ENCODE measurements at regions not wholly inside any gene's neighbourhood (a gene's known extent, or its start where the extent isn't known, plus 50 kb on each side); places are given as distances from the start of the nearest gene placed in this dataset.

DNA sequence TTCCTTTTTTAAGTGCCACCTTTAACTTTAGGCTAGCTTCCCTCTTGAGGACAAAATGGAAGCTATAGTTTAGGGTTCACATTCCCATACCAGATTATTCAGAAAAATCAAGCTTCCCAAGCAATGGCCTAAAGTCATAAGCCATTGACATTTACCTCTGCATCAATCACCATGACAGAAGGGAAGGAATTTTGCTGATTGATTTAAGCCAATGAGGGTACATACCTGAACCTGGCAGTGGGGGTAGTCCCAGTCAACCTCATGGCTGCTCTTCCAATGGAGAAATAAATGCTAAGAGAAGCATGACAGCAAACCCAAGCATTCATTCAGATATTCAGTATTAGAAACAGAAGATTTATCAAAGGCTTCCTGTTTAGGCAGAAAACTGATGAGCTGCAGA, 128.4 kb upstream of the CREB1 start:
- no peaks in the 10 kb centered on the region for H3K9me3 ChIP-seq
- no peaks in the 10 kb centered on the region for H3K4me1 ChIP-seq

DNA sequence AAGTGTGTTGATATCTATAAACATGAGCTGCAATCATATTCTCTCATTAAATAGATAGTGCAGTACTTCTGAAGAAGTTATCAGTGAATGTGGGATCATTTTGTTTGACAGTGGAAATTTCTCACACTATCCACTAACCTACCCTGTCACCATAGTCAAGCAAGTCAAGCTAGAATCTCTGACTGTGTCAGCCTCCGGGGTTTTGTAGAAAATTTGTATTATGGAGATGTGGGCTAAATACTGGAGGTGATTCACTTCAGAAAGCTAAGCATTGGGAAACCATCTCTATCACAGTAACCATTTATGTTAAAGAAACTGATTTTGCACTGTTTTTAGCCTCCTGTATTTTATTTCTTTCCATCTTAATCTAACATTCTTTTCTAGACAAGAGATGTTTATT, 126.6 kb upstream of the CREB1 start:
- no peak overlapping the region for H3K27ac ChIP-seq
- H3K9me3 ChIP-seq: no peaks in the 10 kb centered on the region
- no peak overlapping the region for H3K9ac ChIP-seq
- H3K4me1 ChIP-seq: no peaks in the 10 kb centered on the region
- no peak overlapping the region for H3K4me3 ChIP-seq
- H3K27me3 ChIP-seq: no peaks in the 10 kb centered on the region
- no peaks in the 10 kb centered on the region for H4K20me1 ChIP-seq
- no peaks in the 10 kb centered on the region for H3K36me3 ChIP-seq
- no peak for TF ChIP-seq Cebpa-rat (IDR thresholded peaks at IDR 0.05)
- no peak overlapping the region for H3K4me2 ChIP-seq

More for the DNA sequence above, 128.4 kb upstream of the CREB1 start:
- H3K4me2 ChIP-seq: no peak overlapping the region
- H3K27ac ChIP-seq: no peak overlapping the region
- H3K9ac ChIP-seq: no peak overlapping the region
- H3K27me3 ChIP-seq: no peaks in the 10 kb centered on the region
- TF ChIP-seq Cebpa-rat (IDR thresholded peaks at IDR 0.05): no peak
- no peak overlapping the region for H3K4me3 ChIP-seq
- H3K36me3 ChIP-seq: no peaks in the 10 kb centered on the region
- H4K20me1 ChIP-seq: no peaks in the 10 kb centered on the region

DNA sequence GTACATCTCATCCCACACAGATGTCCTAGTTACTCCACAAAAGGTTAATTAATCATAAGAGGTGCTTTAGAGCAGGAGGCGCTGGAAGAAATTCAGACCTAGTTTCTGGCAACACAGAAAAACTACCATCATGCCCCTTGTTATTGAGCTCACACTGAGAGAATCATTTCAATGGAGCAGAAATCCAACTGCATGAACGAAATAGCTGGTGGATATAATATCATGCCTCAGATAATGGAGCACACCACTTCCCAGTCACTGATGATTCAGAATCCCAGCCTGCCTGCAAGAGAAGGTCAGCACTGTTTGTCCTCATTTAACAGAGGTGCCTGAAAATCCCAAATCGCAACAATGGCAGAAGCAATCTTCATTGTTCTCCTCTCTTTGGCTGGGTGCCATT, 125.8 kb upstream of the CREB1 start:
- Histone ChIP-seq H3K36me3 (no peaks in the 10 kb centered on the region), H4K20me1 (no peaks in the 10 kb centered on the region), H3K4me2 (no peak overlapping the region), H3K9me3 (no peaks in the 10 kb centered on the region), H3K4me1 (no peaks in the 10 kb centered on the region), H3K27me3 (no peaks in the 10 kb centered on the region), H3K27ac (no peak overlapping the region), H3K4me3 (no peak overlapping the region), H3K9ac (no peak overlapping the region)
- TF ChIP-seq Cebpa-rat (IDR thresholded peaks at IDR 0.05): no peak

DNA sequence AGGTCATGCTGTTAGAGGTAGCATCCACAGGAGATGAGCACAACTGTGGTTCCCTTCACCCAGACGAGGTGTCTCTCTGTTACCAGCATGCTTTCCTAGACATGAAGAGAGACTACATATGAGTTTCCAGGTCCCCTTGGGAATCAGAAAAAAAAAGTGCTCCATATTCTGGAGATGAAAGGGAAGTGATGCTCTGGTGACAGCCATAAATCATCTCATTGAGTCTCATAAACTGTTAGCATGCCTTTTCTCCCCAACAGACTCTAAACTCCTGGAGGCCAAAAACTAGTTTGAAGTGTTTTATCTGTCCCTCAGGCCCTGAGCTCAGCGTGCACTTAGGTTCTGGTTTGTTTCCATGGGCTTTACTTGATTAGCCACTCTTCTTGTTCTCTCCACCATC, 124.6 kb upstream of the CREB1 start:
- Histone ChIP-seq H3K27ac (no peak overlapping the region), H3K4me1 (no peaks in the 10 kb centered on the region), H3K9ac (no peak overlapping the region), H3K9me3 (no peaks in the 10 kb centered on the region), H3K36me3 (no peaks in the 10 kb centered on the region), H3K27me3 (no peaks in the 10 kb centered on the region), H3K4me2 (no peak overlapping the region), H4K20me1 (no peaks in the 10 kb centered on the region), H3K4me3 (no peak overlapping the region)
- TF ChIP-seq Cebpa-rat (IDR thresholded peaks at IDR 0.05): no peak

DNA sequence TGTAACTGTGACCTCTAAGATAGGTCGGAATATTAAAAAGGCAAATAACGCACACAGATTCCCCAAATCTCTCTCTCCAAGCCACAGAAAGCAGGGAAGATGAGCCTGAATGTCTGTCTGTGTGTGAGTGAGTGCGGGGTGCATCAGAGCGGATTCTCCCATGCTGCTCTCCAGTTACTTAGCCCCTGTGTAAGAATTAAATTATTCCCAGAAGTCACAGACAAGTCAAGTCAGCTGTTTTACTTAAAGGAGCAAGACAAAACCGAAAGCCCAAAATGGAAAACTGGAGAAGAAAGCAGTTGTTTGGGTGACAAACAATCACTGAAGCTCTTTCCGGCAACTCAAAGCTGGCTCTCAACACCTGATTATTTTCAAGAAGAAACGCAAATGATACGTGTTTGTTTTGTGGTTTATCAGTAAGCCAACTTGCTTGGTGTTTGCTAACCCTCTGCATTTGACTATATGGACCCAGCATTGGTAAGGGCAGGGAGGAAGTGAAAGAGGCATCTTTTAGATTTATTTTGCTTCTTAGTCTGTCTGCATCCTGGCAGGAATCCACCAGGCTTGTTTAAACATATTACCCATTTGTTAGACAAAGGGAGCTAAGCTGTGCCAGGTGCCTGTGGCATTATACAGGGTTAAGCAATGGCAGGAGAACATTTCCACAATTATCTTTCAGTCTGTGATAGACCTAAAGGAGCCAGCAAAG, 121.5 kb upstream of the CREB1 start:
- Histone ChIP-seq H3K4me1 (no peaks in the 10 kb centered on the region), H3K9ac (no peak overlapping the region), H3K27ac (no peak overlapping the region), H3K9me3 (no peaks in the 10 kb centered on the region), H3K36me3 (no peaks in the 10 kb centered on the region), H3K27me3 (no peaks in the 10 kb centered on the region), H3K4me2 (no peak overlapping the region), H3K4me3 (no peak overlapping the region), H4K20me1 (no peaks in the 10 kb centered on the region)
- no peak for TF ChIP-seq Cebpa-rat (IDR thresholded peaks at IDR 0.05)

DNA sequence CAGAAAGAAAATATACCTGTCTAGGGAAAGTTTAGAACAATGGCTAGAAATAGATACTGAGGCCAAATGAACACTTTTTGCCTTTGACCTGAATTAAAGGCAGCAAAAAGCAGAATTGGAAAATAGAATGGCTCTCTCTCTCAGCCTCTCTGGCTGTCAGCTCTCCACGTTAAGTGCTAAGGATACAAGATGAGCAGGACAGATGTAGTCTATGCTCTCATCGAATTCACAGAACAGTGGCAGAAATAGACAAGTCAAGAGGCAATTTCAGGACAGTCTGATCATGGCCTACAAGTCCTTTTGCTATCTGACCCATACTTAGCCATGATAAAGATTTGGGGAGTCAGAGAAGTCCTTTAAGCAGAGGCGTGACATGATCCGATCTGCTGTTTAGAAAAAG, 120.2 kb upstream of the CREB1 start:
- Histone ChIP-seq H3K27me3 (no peaks in the 10 kb centered on the region), H4K20me1 (no peaks in the 10 kb centered on the region), H3K9ac (no peak overlapping the region), H3K27ac (no peak overlapping the region), H3K36me3 (no peaks in the 10 kb centered on the region), H3K4me3 (no peak overlapping the region), H3K4me2 (no peak overlapping the region), H3K4me1 (no peaks in the 10 kb centered on the region), H3K9me3 (no peaks in the 10 kb centered on the region)
- TF ChIP-seq Cebpa-rat (IDR thresholded peaks at IDR 0.05): no peak

DNA sequence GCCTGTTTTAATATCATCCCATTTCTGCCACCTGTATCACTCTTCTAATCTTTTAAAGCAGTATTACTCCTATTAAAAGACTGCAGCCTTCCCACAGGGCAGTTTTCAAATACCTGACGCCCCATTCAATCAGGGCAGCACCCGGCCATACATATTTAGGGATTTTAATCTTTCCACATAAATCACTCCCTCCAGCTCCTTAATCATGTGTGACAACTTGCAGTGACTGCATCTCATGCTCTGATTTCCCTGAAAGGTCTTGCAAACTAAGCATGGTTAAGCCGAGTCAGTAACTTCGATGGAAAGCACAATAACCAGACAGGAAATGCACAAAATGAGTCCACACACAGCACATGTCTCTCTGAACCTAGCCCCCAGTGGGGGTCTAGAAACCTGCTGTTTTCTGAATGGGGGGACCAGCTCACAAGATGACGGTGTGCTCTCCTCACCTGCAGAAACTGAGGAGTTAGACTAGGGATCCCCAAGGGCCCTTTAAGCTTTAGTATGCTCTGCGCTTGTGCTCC, 116.9 kb upstream of the CREB1 start:
- Histone ChIP-seq H3K4me3 (no peak overlapping the region), H3K4me2 (no peak overlapping the region), H4K20me1 (no peaks in the 10 kb centered on the region), H3K36me3 (no peaks in the 10 kb centered on the region), H3K9ac (no peak overlapping the region), H3K27ac (no peak overlapping the region), H3K9me3 (no peaks in the 10 kb centered on the region), H3K27me3 (no peaks in the 10 kb centered on the region), H3K4me1 (no peaks in the 10 kb centered on the region)
- no peak for TF ChIP-seq Cebpa-rat (IDR thresholded peaks at IDR 0.05)

DNA sequence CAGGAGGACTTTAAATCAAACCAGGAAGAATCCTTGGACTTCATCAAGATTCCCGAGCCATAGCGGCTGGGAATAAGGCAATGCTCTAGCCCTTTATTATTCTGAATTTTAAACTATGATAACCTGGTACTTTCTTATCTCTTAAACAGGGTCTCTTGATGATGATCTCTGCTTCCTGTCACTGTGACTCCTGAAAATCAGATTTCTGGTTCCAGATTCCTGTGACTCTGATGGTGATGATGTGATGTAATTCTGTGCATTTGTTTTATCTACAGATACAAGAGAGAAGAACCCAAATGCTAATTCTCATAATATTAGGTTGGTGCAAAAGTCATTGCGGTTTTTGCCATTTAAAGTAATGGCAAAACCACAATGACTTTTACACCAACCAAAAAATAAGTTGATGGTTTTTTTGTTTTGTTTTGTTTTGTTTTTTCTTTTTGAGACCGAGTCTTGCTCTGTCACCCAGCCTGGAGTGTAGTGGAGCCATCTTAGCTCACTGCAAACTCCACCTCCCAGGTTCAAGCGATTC, 116.3 kb upstream of the CREB1 start:
- H3K27ac ChIP-seq: no peak overlapping the region
- H3K4me1 ChIP-seq: no peaks in the 10 kb centered on the region
- no peaks in the 10 kb centered on the region for H3K27me3 ChIP-seq
- H3K36me3 ChIP-seq: no peaks in the 10 kb centered on the region
- H4K20me1 ChIP-seq: no peaks in the 10 kb centered on the region
- H3K9me3 ChIP-seq: no peaks in the 10 kb centered on the region
- no peak for TF ChIP-seq Cebpa-rat (IDR thresholded peaks at IDR 0.05)
- H3K4me3 ChIP-seq: no peak overlapping the region
- H3K4me2 ChIP-seq: no peak overlapping the region
- no peak overlapping the region for H3K9ac ChIP-seq

DNA sequence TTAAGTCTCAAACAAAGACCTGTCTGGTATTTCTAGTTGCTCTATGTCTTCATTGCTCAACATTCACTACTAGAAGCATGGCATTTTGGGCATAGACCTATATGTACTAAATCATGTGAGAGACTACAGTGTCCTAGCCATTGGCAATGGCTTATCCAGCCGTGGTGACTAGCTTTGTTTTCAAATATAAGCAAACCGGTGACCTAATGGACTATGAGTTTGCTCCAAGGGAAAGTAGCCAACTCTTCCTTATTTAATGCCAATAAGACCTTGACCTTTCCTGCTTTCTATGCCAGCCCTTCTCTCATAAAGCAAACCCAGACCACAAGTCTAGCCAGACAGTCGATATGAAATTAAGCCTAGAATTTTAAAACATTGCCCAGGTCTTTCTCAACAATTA, 113.7 kb upstream of the CREB1 start:
- no peak overlapping the region for H3K9ac ChIP-seq
- H3K4me3 ChIP-seq: no peak overlapping the region
- TF ChIP-seq Cebpa-rat (IDR thresholded peaks at IDR 0.05): no peak
- H4K20me1 ChIP-seq: no peaks in the 10 kb centered on the region
- H3K4me1 ChIP-seq: no peaks in the 10 kb centered on the region
- no peaks in the 10 kb centered on the region for H3K9me3 ChIP-seq
- H3K27ac ChIP-seq: no peak overlapping the region
- no peak overlapping the region for H3K4me2 ChIP-seq
- H3K36me3 ChIP-seq: no peaks in the 10 kb centered on the region
- H3K27me3 ChIP-seq: no peaks in the 10 kb centered on the region

DNA sequence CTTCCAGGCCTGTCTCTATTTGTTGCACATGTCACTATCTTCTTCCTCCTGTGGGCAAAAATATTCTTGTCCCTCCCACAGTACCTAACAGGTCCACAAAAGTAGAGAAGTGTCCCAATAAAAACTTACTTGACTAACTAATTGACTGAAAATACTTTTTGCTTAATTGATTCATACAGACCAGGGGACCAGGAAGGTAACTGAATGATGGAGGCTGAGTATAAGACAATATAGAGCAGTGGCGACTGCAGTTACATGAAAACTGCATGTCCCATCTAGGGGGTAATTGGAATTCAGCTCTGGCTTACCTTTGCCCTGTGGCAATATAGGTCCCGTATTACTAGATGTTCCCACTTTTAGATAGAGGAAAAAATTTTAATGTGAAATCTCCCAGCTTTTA, 112.9 kb upstream of the CREB1 start:
- Histone ChIP-seq H3K27me3 (no peaks in the 10 kb centered on the region), H3K36me3 (no peaks in the 10 kb centered on the region), H3K27ac (no peak overlapping the region), H4K20me1 (no peaks in the 10 kb centered on the region), H3K4me3 (no peak overlapping the region), H3K4me1 (no peaks in the 10 kb centered on the region), H3K9me3 (no peaks in the 10 kb centered on the region), H3K4me2 (no peak overlapping the region), H3K9ac (no peak overlapping the region)
- TF ChIP-seq Cebpa-rat (IDR thresholded peaks at IDR 0.05): no peak
